Naive thymus-derived CD4-positive, alpha-beta T cell (primary cell): ENCODE measurements at regions not wholly inside any gene's neighbourhood (a gene's known extent, or its start where the extent isn't known, plus 50 kb on each side); places are given as distances from the start of the nearest gene placed in this dataset.

Experiments used
- ATAC-seq: fragments of 150-1000 bp; cut with Tn5 transposase; 2 replicates; pipeline ENCODE4 v1.10.0; 2021; ENCODE audit warnings: mild to moderate bottlenecking, moderate library complexity
- CTCF ChIA-PET: fragments of 350-600 bp; sonication (Branson Sonifier 250); formaldehyde crosslinking; loops from one replicate; lab custom pipeline; 2021; ENCODE audit warnings: antibody characterized with exemption; lab: Charles Lee
- POLR2A ChIA-PET: fragments of 350-600 bp; sonication (Branson Sonifier 250); formaldehyde crosslinking; loops from one replicate; lab custom pipeline; 2021; ENCODE audit warnings: antibody characterized with exemption, inconsistent platforms; lab: Charles Lee
- DNase-seq, 9 donors: peaks; one replicate each; pipeline versions ENCODE4 v3.0.0 to v3.0.0-alpha.2; 2020 to 2022; ENCODE audit warnings: mixed read lengths in 1 of 9
- H3K27ac ChIP-seq: one replicate; pipeline ENCODE4 v1.7.0; 2013; ENCODE audit warnings: mild to moderate bottlenecking, low read depth, low read length, moderate library complexity
- H3K27me3 ChIP-seq, 2 donors: one replicate each; pipeline ENCODE4 v1.7.0; 2013; ENCODE audit warnings: low read length in 2 of 2, mild to moderate bottlenecking in 2 of 2, moderate library complexity in 2 of 2; ENCODE audit not compliant: control insufficient read depth in 2 of 2, insufficient read depth in 2 of 2
- H3K36me3 ChIP-seq, 3 experiments: 1 replicate in 2 of 3; 2 replicates in 1 of 3; pipeline ENCODE4 v1.7.0; 2013; ENCODE audit warnings: low read length in 3 of 3, mild to moderate bottlenecking in 3 of 3, moderate library complexity in 1 of 3; ENCODE audit not compliant: insufficient read depth in 3 of 3, control insufficient read depth in 2 of 3
- H3K4me1 ChIP-seq, 2 donors: one replicate each; pipeline ENCODE4 v1.7.0; 2013; ENCODE audit warnings: low read length in 2 of 2, mild to moderate bottlenecking in 2 of 2, moderate library complexity in 1 of 2; ENCODE audit not compliant: control insufficient read depth in 2 of 2, insufficient read depth in 2 of 2
- H3K4me3 ChIP-seq: 2 replicates; pipeline ENCODE4 v1.7.0; 2013; ENCODE audit warnings: mild to moderate bottlenecking, low read length
- H3K9me3 ChIP-seq, 3 experiments: 1 replicate in 2 of 3; 2 replicates in 1 of 3; pipeline ENCODE4 v1.7.0; 2013; ENCODE audit warnings: low read length in 3 of 3; ENCODE audit not compliant: control insufficient read depth in 2 of 3
- H3K27ac Mint-ChIP-seq, 9 donors: one replicate each; pipeline ENCODE4 v1.8.0; 2020 to 2022; ENCODE audit warnings: mixed read lengths in 9 of 9, mild to moderate bottlenecking in 8 of 9, moderate library complexity in 5 of 9, inconsistent platforms in 2 of 9
- H3K27me3 Mint-ChIP-seq, 5 donors: one replicate each; pipeline ENCODE4 v1.8.0; 2021 to 2022; ENCODE audit warnings: mixed read lengths in 5 of 5, mild to moderate bottlenecking in 1 of 5
- H3K36me3 Mint-ChIP-seq, 5 donors: one replicate each; pipeline ENCODE4 v1.8.0; 2020 to 2022; ENCODE audit warnings: mixed read lengths in 5 of 5, mild to moderate bottlenecking in 3 of 5, inconsistent platforms in 1 of 5
- H3K4me1 Mint-ChIP-seq, 7 donors: one replicate each; pipeline ENCODE4 v1.8.0; 2020 to 2022; ENCODE audit warnings: mixed read lengths in 7 of 7, mild to moderate bottlenecking in 3 of 7, inconsistent platforms in 1 of 7
- H3K4me3 Mint-ChIP-seq, 10 donors: one replicate each; pipeline ENCODE4 v1.8.0; 2020 to 2022; ENCODE audit warnings: mild to moderate bottlenecking in 10 of 10, mixed read lengths in 10 of 10, moderate library complexity in 6 of 10, inconsistent platforms in 2 of 10
- H3K9me3 Mint-ChIP-seq, 11 donors: one replicate each; pipeline ENCODE4 v1.8.0; 2020 to 2022; ENCODE audit warnings: mixed read lengths in 11 of 11, mild to moderate bottlenecking in 4 of 11, inconsistent platforms in 1 of 11, moderate library complexity in 1 of 11
- intact Hi-C, 2 donors: fragments of 100-400 bp; cut with micrococcal nuclease; formaldehyde crosslinking; loops; one replicate each; pipeline ENCODE4 v1.15.1; 2023

- H3K9me3 Mint-ChIP-seq, result peaks cover 0 to 2% (median 0%) of the 10 kb centered on the region in 11 donors
- POLR2A ChIA-PET, result no interaction called here
- intact Hi-C loops, result no loop called here
- no peak overlapping the region for H3K27ac Mint-ChIP-seq
- CTCF ChIA-PET, result no interaction called here
- Histone ChIP-seq H3K36me3 (no peaks in the 10 kb centered on the region), H3K4me3 (no peak overlapping the region), H3K27me3 (no peaks in the 10 kb centered on the region), H3K9me3 (no peaks in the 10 kb centered on the region), H3K27ac (no peak overlapping the region), H3K4me1 (no peaks in the 10 kb centered on the region)
- ATAC-seq, result no peak
- no peak for DNase-seq
- H3K4me3 Mint-ChIP-seq, result no peak overlapping the region
- peaks cover 0 to 21% (median 5%) of the 10 kb centered on the region in 5 donors for H3K27me3 Mint-ChIP-seq
- H3K4me1 Mint-ChIP-seq, result peaks cover 0 to 9% (median 0%) of the 10 kb centered on the region in 7 donors
- H3K36me3 Mint-ChIP-seq, result no peaks in the 10 kb centered on the region
These were observed 106.6 kb downstream of the NXPE2 start for GRCh38 chr11:114784891-114785290.

GRCh38 chr11:114785820-114786219 is 107.5 kb downstream of the NXPE2 start:
- ATAC-seq (no peak), DNase-seq (no peak)
- no peak overlapping the region for H3K4me3 Mint-ChIP-seq
- H3K27ac Mint-ChIP-seq, result no peak overlapping the region
- Histone ChIP-seq H3K27me3 (no peaks in the 10 kb centered on the region), H3K36me3 (no peaks in the 10 kb centered on the region), H3K4me1 (no peaks in the 10 kb centered on the region), H3K27ac (no peak overlapping the region), H3K4me3 (no peak overlapping the region), H3K9me3 (no peaks in the 10 kb centered on the region)
- peaks cover 0 to 2% (median 0%) of the 10 kb centered on the region in 11 donors for H3K9me3 Mint-ChIP-seq
- peaks cover 0 to 25% (median 5%) of the 10 kb centered on the region in 5 donors for H3K27me3 Mint-ChIP-seq
- CTCF ChIA-PET, result no interaction called here
- POLR2A ChIA-PET, result no interaction called here
- intact Hi-C loops, result no loop called here
- H3K36me3 Mint-ChIP-seq, result no peaks in the 10 kb centered on the region
- peaks cover 0 to 1% (median 0%) of the 10 kb centered on the region in 7 donors for H3K4me1 Mint-ChIP-seq

- peaks cover 0 to 30% (median 5%) of the 10 kb centered on the region in 5 donors for H3K27me3 Mint-ChIP-seq
- H3K27me3 ChIP-seq, result no peaks in the 10 kb centered on the region
- no peak overlapping the region for H3K27ac ChIP-seq
- no peaks in the 10 kb centered on the region for H3K9me3 ChIP-seq
- no peaks in the 10 kb centered on the region for H3K36me3 ChIP-seq
- H3K4me3 ChIP-seq, result no peak overlapping the region
- no peak for DNase-seq
- no peak overlapping the region for H3K27ac Mint-ChIP-seq
- intact Hi-C loops, result no loop called here
- H3K36me3 Mint-ChIP-seq, result no peaks in the 10 kb centered on the region
- no peak overlapping the region for H3K4me3 Mint-ChIP-seq
- H3K4me1 Mint-ChIP-seq, result no peaks in the 10 kb centered on the region
- no peak for ATAC-seq
- ChIA-PET CTCF (no interaction called here), POLR2A (no interaction called here)
- peaks cover 0 to 5% (median 0%) of the 10 kb centered on the region in 11 donors for H3K9me3 Mint-ChIP-seq
- no peaks in the 10 kb centered on the region for H3K4me1 ChIP-seq
These were observed 108.8 kb downstream of the NXPE2 start for GRCh38 chr11:114787126-114787525.

GRCh38 chr11:114790910-114791309 is 112.6 kb downstream of the NXPE2 start:
- CTCF ChIA-PET, result no interaction called here
- H3K9me3 ChIP-seq, result no peaks in the 10 kb centered on the region
- H3K4me1 ChIP-seq, result no peaks in the 10 kb centered on the region
- no peaks in the 10 kb centered on the region for H3K4me1 Mint-ChIP-seq
- no peaks in the 10 kb centered on the region for H3K27me3 ChIP-seq
- POLR2A ChIA-PET, result no interaction called here
- no peak overlapping the region for H3K4me3 ChIP-seq
- peaks cover 0 to 5% (median 0%) of the 10 kb centered on the region in 11 donors for H3K9me3 Mint-ChIP-seq
- no peak overlapping the region for H3K27ac ChIP-seq
- no peak for ATAC-seq
- H3K27me3 Mint-ChIP-seq, result peaks cover 0 to 35% (median 9%) of the 10 kb centered on the region in 5 donors
- no peak overlapping the region for H3K27ac Mint-ChIP-seq
- no peak for DNase-seq
- H3K4me3 Mint-ChIP-seq, result no peak overlapping the region
- intact Hi-C loops, result no loop called here
- H3K36me3 Mint-ChIP-seq, result no peaks in the 10 kb centered on the region
- H3K36me3 ChIP-seq, result no peaks in the 10 kb centered on the region

- H3K27ac Mint-ChIP-seq, result no peak overlapping the region
- Histone ChIP-seq H3K36me3 (no peaks in the 10 kb centered on the region), H3K4me3 (no peak overlapping the region), H3K27ac (no peak overlapping the region), H3K4me1 (no peaks in the 10 kb centered on the region), H3K27me3 (no peaks in the 10 kb centered on the region), H3K9me3 (no peaks in the 10 kb centered on the region)
- DNase-seq, result no peak
- no peak overlapping the region for H3K4me3 Mint-ChIP-seq
- CTCF ChIA-PET, result no interaction called here
- H3K36me3 Mint-ChIP-seq, result no peaks in the 10 kb centered on the region
- intact Hi-C loops, result no loop called here
- peaks cover 1 to 43% (median 27%) of the 10 kb centered on the region in 5 donors for H3K27me3 Mint-ChIP-seq
- no peaks in the 10 kb centered on the region for H3K4me1 Mint-ChIP-seq
- POLR2A ChIA-PET, result no interaction called here
- peaks cover 0 to 5% (median 0%) of the 10 kb centered on the region in 11 donors for H3K9me3 Mint-ChIP-seq
- ATAC-seq, result no peak
These were observed 115.8 kb downstream of the NXPE2 start for GRCh38 chr11:114794048-114794684.

- POLR2A ChIA-PET, result no interaction called here
- H3K9me3 Mint-ChIP-seq, result peaks cover 0 to 5% (median 0%) of the 10 kb centered on the region in 11 donors
These were observed 118.8 kb downstream of the NXPE2 start for GRCh38 chr11:114796954-114797721.

More at GRCh38 chr11:114796954-114797721, 118.8 kb downstream of the NXPE2 start:
- Mint-ChIP-seq H3K27ac (no peak overlapping the region), H3K27me3 (peaks cover 8 to 48% (median 32%) of the 10 kb centered on the region in 5 donors), H3K4me1 (no peaks in the 10 kb centered on the region), H3K4me3 (no peak overlapping the region), H3K36me3 (no peaks in the 10 kb centered on the region)
- H3K9me3 ChIP-seq, result no peaks in the 10 kb centered on the region
- no peak overlapping the region for H3K4me3 ChIP-seq
- H3K4me1 ChIP-seq, result no peaks in the 10 kb centered on the region
- no peaks in the 10 kb centered on the region for H3K27me3 ChIP-seq
- intact Hi-C loops, result no loop called here
- ATAC-seq (no peak), DNase-seq (no peak)
- H3K27ac ChIP-seq, result no peak overlapping the region
- CTCF ChIA-PET, result interaction anchor here (0.7 kb wide), 1 partner anchor 8 kb away, joined by 3 read pairs; no protein-coding TSS in a partner anchor
- H3K36me3 ChIP-seq, result no peaks in the 10 kb centered on the region
